ENCODE measurements at regions not wholly inside any gene's neighbourhood (a gene's known extent, or its start where the extent isn't known, plus 50 kb on each side); places are given as distances from the start of the nearest gene placed in this dataset.
A peak's percentile ranks its signal among the peaks of the same experiment; 100 is the strongest.
"Not testable (repeated sequence)": the region's sequence is repeated elsewhere in the genome, so short reads cannot be mapped to it uniquely, and the experiment has no call there.

DNA sequence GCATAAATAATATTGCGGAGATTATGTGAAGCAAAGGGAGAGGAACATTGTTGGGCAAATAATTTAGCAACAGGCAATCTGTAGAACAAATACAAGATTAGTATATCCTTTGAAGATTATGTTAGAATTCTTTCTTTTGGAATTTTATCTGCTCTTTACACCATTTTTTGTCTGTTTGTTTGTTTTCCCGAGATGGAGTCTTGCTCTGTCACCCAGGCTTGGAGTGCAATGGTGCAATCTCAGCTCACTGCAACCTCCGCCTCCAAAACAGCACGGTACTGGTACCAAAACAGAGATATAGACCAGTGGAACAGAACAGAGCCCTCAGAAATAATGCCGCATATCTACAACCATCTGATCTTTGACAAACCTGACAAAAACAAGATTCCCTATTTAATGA, 250.3 kb downstream of the FSIP2 start:
- not testable (repeated sequence) for DNase-seq (ENCODE audit: low read depth, low spot score)

- peak; percentile 19 for DNase-seq (ENCODE audit: low read depth, low spot score)
Observed at GRCh38 chr2:185990861-185991525, 252.4 kb downstream of the FSIP2 start.

DNA sequence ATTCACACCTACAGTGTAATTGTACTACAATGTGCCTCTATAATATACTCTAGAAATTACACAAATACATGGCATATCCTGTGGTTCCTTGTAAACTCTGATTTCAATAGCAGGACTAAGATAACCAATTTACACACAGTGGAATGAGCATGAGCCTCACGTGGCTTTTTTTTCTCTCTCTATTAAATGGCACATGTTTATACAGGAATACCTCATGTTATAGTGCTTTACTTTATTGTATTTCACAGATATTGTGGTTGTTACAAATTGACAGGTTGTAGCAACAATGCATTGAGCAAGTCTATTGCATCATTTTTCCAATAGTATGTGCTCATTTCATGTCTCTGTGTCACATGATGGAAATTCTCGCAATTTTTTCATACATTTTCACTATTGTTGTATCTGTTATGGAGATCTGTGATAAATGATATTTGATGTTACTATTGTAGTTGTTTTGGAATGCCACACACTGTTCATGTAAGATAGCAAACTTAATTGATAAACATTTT, 260.0 kb downstream of the FSIP2 start:
- DNase-seq (ENCODE audit: low read depth, low spot score), result no peak

DNA sequence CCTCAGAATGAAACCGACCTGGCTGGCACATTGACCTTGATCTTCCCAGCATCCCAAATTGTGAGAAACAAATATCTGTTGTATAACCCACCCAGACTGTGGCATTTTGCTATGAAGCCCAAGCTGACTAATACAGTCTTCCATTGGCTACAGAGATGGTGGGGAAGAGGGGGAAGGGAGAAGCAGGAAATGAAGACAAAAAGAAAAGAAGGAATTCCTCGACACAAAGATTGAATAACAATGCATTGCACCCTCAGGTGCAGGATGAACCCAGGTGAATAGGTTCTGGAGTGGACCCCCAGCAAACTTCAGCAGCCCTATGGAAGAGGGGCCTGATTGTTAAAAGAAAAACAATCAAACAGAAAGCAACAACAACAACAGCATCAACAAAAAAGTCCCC, 270.7 kb downstream of the FSIP2 start:
- no peak for DNase-seq (ENCODE audit: low read depth, low spot score)

- no peak for DNase-seq (ENCODE audit: low read depth, low spot score)
Observed at GRCh38 chr2:186017278-186017677, 278.7 kb downstream of the FSIP2 start.

DNA sequence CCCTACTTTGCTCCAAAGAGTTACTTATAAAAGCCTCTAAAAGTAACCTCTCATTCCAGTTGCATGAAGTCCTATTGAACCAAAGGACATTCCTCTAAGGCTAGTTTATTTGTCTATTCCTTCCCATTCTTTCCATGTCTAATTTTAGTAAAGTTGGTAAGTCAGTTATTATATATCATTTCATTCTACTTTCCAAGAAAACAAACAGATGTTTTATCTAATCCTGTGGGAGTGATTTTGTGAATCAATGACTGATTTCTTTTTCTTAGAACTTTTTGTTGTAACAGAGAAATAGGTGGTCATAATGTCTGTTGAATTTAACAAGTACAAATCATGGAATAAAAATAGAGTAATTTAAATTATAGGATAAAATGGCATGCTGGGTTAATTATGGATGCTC, 286.3 kb downstream of the FSIP2 start:
- no peak for DNase-seq (ENCODE audit: low read depth, low spot score)

DNA sequence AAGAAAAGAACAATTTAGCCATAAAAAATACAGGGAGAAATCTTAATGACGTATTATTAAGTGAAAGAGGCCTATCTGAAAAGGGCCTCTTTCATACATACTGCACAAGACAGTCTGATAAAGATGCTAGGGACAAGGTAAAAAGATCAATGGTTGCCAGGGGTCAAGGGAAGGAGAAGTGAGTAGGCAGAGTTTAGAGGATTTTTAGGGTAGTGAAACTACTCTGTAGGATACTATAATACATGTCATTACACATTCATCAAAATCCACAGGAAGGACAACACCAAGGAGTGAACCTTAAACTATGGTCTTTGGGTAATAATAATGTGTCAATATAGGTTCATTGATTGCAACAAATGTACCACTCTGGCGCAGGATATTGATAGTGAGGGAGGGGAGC, 289.3 kb downstream of the FSIP2 start:
- no peak for DNase-seq (ENCODE audit: low read depth, low spot score)

GRCh38 chr2:186031229-186031628, 292.6 kb downstream of the FSIP2 start:
- no peak for DNase-seq (ENCODE audit: low read depth, low spot score)

DNA sequence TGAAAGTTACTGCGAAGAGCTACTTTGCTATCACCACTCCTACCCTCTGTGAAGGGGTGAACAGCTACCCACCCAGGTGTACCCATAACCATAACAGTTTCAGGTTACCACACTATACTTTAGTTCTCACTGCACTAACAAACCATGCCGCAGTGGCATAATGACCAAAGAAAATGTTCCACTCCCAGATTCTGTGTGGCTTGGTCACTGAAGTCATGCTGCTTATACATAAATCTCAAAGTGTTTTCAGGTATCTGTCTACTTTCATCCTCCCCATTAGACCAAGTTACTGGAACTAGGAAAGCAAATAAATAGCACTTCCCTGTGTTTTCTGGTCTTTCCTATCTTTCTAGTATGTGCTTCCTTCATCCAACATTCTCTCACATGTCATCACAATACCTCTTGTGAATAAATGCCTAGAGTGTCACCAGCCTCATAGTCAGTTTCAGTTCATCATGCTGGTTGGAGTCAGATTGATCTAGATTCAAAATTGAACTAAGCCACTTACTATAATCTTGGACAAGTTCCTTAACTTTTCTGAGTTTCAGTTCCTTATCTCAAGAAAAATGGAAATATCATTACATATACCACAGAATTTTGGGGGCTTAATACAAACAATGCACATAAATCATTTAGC, 293.6 kb downstream of the FSIP2 start:
- no peak for DNase-seq (ENCODE audit: low read depth, low spot score)

- DNase-seq (ENCODE audit: low read depth, low spot score), result no peak
Observed at GRCh38 chr2:186032930-186033329, 294.3 kb downstream of the FSIP2 start.

- no peak for DNase-seq (ENCODE audit: low read depth, low spot score)
Observed at GRCh38 chr2:186033541-186033940, 294.9 kb downstream of the FSIP2 start.

- no peak for DNase-seq (ENCODE audit: low read depth, low spot score)
Observed at GRCh38 chr2:186036862-186037449, 298.4 kb downstream of the FSIP2 start.

DNA sequence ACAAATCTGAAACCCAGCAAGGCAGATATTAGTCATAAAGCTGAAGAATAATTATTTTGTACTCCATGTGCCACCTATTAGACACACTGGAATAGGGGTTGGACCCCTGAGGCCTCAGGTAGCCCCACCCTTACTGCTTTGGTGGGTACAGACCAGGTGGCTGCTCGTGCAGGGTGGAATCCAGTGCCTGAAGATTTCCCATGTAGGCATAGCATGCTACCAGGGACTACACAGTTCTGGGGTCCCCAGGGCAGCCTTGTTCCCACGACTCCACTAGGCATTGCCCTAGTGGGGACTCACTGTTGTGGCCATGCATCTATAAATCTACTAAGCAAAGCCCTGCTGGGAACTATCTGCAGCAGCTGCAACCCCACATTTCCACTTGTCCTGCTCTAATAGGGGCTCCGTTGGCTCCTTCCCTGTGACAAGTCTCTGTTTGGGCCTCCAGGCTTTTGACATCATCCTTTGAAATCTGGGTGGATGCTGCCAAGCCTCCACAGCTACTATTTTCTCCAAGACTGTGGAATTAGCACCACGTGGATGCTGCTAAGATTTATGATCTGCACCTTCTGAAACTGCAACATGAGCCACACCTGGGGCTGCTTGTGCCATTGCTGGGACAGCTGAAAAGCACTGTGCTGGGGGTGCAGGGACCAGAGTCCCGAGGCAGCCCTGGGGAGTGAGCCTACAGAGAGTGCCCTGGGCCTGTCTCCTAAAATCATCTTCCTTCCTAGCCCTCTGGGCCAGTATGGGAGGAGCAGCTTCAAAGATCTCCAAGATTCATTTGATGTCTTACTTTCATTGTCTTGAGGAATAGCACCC, 303.8 kb downstream of the FSIP2 start:
- no peak for DNase-seq (ENCODE audit: low read depth, low spot score)

- no peak for DNase-seq (ENCODE audit: low read depth, low spot score)
Observed at GRCh38 chr2:186044761-186045160, 306.2 kb downstream of the FSIP2 start.

- DNase-seq (ENCODE audit: low read depth, low spot score), result no peak
Observed at GRCh38 chr2:186052930-186053329, 314.3 kb downstream of the FSIP2 start.

GRCh38 chr2:186058614-186059013, 320.0 kb downstream of the FSIP2 start:
- no peak for DNase-seq (ENCODE audit: low read depth, low spot score)

- DNase-seq (ENCODE audit: low read depth, low spot score), result peak; percentile 23
Observed at GRCh38 chr2:186059096-186059495, 320.5 kb downstream of the FSIP2 start.

GRCh38 chr2:186060744-186061440, 322.3 kb downstream of the FSIP2 start:
- no peak for DNase-seq (ENCODE audit: low read depth, low spot score)

DNA sequence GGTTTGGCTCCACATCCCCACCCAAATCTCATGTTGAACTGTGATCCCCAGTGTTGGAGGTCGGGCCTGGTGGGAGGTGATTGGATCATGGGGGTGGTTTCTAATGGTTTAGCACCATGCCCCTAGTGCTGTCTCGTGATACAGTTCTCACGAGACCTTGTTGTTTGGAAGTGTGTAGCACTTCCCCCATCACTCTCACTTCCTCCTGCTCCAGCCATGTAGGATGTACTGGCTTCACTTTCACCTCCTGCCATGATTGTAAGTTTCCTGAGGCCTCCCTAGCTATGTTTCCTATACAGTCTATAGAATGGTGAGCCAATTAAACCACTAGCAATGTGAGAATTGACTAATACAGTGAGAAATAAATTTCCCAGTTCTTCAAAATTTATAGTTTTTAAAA, 325.9 kb downstream of the FSIP2 start:
- no peak for DNase-seq (ENCODE audit: low read depth, low spot score)

- DNase-seq (ENCODE audit: low read depth, low spot score), result no peak
Observed at GRCh38 chr2:186065491-186065890, 326.9 kb downstream of the FSIP2 start.

DNA sequence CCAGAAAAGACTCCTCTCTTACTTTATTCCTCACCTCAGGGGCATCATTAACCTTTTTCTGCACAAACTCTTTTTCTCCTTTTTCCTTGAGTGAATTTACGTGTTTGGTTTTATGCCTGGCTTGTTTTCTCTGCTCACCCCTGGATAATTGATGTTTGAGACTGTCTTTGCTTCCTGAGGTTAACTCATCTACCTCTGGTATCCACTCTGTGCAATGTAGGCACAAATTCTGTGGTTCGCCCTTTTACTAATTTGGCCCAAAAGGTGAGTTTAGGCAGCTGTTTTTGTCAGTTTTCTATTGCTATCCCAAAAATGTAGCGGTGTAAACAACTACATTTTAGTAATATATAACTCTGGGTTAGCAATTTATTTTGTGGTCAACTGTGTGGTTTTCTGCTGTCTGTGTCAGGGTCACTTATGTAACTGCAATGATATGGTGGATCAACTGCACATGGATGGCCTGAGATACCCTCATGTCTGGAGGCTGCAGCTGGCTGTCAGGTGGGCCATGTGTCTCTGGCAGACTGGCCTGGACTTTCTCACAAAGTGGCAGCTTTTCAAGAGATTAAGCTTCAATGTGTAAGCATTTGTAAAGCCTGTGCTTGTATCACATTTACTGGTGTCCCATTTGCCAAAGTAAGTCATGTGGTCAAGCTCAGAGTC, 329.7 kb downstream of the FSIP2 start:
- peak; percentile 5 for DNase-seq (ENCODE audit: low read depth, low spot score)

Data from astrocyte of the hippocampus (primary cell).